NAMALWA (cell line): ENCODE measurements at regions not wholly inside any gene's neighbourhood (a gene's known extent, or its start where the extent isn't known, plus 50 kb on each side); places are given as distances from the start of the nearest gene placed in this dataset.

Experiments
- DNase-seq: peaks from one replicate; pipeline ENCODE4 v3.0.0-alpha.2; 2015; ENCODE audit warnings: low spot score

DNA sequence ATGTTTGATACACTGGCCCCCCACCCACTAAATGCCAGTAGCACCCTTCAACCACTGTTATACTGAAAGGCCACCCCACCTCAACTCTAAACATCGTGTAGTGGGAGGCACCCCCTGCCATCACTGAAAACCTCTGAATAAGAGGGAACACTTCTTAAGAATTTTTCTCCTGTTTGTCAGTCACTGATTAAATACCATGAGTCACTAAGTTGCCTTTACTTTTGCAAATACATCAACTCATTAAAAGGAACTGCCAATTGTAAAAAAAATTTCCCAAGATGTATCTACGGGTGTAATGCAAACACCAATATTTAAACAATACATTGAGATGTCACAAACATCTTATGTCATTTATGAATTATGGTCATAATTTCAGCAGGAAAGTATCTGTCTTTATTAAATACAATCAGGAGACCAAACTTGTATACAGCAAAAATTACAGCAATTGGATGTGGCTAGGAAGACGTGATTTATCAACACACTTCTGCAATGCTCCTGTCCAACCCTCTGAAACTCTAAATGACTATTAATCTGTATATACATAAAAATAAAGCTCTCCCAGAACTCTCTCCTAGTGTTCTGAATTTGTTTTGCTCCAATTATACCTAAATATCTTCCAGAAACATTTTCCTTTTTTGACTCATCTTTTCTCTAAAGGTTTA lies 144.1 kb upstream of the STK17B start:
- DNase-seq, result no peak

DNA sequence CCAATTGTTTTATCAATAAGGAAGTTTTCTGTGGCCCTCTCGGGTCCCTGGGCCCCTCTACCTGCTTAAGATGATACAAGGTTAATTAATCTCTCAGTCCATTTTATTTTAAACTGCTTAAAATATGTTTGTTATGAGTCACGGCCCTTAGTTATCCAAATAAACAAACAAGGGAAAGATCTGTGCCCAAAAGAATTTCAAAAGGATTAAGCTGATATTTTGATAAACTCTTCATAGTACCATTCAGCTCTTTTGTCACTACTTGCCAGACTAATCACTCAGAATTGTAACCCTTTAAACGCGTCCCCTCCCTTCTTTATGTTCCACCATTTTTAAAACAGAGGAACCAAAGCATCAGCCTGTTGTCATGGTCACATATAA lies 144.7 kb upstream of the STK17B start:
- no peak for DNase-seq

DNA sequence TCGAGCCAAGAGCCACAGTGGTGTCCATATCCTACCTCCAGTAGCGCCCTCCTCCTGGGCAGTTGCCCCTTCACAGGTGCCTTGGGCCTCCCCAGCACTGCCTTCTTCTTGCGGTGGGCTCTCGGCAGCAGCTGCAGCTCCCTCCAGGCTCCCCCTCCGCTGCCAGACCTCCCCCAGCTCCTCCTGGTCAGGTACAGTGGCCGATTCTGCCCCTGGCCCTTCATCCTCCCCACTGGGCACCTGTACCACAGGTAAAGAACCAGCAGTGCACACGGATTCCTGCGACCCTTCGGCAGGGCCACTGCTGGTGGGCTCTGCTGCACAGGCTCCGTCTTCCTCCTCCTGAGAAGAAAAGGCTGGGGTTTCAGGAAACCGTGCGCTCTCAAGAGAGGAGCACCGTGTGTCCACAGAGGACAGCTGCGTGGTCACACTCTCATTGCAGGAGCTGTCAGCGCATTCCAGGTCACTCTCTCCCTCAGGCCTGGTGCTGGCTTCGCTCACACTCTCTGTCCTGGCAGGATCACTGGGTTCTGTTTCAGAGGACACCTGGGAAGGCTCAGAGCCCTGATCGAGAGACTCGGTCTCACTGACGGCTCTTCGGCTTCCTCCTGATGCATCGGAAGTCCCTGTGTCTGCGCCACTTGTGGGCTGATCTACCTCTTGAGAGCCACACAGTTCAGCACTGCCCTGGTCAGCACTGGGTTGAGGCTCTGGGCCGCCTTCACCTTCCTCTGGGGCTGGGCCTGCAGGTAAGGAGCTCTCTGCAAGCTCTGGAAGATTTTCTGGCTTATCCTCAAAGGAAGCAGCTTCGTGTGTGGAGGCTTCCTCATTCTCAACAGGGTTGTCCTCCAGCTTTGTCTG lies 147.4 kb upstream of the STK17B start:
- DNase-seq, result no peak

DNA sequence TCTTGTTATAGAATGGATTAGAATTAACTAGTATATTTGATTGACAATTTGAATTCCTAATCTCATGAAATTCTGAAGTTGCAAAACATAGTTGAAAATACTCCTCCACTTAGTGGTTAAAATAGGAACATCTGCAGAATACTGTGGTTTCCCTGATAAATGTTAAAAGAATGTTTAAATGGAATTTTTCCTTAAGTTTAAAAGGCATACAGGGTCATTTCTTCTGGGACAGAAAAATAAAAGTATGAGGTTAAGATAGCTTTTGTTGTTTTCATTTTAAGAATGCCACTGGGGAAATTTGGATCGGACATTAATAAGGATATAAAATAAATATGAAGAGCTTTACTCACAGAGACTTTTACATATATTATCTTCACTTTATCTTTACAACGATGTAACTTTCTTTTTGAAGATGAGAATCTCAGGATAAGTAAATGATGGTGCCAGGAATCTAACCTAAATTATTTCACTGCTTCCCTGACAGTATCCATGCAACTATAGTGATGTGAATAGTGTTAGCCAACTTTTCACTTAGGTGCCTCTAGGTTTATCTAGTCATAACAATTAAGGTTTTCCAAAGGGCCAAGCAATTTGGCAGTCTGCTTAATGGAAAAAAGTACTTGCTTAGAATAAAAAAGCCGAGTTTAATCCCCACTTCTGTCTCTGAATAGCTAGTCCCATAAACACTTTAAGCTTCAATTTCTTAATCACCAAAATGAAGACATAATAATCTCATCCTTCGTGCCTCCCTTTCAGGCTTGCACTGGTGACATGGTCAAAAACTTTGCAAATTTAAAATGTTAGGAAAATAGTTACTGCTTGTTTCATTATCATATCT lies 151.8 kb upstream of the STK17B start:
- no peak for DNase-seq

DNA sequence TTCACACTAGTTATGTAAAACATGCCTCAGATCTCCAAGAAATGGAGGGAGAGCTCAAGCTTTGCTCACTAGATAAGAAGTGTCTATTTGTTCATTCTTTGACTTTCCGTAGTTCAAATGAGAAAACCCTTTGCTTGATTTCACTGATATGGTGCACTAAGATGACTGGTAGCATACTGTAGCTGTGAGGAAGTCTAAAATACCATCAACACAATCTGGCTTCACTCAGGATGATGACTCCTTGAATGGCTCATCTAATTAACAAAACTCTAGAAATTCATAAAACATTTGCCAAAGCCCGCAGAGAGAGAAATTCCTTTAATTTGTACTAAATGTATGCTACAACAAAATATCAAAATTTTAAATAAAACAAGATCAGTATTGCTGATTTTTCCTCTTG lies 152.8 kb upstream of the STK17B start:
- DNase-seq, result no peak

DNA sequence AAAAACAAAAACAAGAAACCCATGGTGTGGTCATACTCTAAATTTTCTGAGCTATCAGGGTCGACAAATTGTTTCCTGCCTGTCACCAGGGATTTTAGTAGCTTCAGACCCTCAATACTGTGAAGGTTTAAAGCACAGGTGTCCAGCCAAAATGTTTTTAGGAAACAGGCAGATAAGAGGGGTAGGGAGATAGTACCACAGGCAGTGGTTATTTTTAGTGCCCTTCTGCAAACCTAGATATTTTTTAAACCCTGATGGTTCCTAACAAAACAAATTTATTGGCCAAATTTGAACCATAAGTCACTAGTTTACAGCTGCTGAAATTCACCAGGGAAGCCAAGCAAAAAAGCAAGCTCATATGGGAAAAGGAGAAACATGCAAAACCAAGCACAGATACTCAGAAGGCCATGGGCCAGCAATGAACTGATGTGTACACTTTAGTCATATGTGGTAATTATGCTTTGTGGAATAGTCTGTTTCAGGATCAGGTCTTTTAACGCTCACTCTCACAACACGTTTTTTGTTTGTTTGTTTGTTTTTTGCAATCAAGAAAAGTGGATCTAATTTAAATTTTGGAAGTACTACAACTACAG lies 156.8 kb upstream of the STK17B start:
- DNase-seq, result no peak

DNA sequence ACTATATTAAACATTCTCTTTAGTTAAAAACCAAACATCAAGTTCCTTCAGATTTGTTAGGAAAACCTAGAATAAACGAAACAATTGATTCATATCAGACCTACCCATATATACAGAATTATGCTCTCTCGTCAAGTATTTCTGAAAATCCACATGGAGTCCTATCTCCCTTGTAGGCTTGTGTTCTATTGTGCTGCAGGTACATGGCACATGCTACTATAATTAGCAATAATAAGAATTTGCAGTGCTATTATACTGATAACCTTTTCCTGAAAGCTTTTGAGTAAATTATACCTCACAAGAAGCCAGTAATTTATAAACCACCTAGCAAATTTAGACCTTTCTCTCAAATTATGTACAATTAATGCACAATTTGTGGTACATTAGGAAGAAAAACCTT lies 158.6 kb upstream of the STK17B start:
- no peak for DNase-seq

DNA sequence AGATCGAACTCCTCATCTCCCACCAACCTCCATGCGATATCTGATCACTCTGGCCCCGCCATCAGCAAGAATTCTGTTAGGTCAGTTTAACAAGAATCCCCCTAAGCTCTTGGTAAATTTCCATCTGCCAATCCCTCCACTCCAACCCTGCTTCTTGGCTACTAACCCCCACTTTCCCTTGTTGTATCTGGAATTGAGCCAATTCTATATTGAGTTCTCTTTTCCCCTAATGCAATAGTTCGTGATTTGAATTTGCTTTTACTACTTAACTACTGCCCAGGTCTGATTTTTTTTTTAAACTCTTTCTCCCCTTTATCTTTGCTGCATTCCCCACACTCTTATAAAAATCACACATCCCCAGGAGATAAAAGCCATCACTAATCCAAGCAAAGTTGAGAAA lies 159.3 kb upstream of the STK17B start:
- no peak for DNase-seq

DNA sequence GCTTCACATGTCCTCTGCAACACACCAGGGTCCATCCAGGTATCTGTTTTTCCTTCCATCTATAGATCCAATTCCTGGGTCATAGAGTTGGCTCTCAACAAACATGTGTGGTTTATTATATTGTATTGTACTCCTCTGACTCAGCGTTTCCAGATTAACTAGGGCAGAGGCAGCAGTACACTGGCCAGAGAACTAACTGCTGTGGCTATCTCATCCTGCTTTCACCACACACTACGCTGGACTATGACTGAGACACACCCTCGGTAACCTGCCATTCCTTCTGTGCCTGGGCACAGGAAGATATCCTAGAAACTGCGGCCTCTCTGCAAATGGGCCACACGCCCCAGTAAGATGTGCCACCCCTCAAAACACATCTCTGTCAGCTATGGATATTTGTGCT lies 159.8 kb upstream of the STK17B start:
- no peak for DNase-seq

DNA sequence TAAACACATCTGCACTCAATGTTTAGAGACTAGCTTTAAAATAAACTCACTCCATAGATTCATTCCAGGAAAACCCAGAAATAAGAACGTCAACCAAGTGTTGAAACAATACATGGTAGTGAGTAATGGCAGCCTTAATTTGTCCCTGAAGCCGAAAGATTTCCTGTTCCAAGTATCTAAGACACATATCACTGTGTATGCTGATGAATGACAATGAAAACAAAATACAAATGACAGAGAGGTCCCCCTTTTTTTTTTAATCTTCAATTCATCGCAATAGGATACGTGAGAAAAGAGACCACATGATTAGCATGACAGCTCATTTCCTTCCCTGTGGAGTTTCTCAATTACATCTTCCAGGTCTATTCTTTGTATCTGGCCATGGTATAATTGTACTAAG lies 160.5 kb upstream of the STK17B start:
- DNase-seq, result no peak

DNA sequence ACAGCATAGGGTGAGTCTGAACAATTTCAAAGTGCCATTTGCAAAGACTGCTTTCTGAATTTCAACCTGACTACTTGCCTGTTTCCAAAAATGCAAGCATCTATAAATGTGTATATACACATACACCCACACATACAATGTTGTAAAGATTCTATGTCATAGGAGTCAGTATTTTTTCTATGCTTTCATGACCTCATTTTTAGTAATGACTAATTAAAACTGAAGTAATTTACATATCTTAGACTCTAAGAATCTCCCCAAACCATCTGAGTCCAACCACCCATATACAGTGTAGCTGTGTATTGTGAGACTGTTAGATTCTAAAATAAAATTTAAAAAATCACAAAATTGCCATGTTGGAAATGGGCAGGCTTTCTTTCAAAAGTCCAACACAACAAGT lies 162.0 kb upstream of the STK17B start:
- DNase-seq, result no peak

DNA sequence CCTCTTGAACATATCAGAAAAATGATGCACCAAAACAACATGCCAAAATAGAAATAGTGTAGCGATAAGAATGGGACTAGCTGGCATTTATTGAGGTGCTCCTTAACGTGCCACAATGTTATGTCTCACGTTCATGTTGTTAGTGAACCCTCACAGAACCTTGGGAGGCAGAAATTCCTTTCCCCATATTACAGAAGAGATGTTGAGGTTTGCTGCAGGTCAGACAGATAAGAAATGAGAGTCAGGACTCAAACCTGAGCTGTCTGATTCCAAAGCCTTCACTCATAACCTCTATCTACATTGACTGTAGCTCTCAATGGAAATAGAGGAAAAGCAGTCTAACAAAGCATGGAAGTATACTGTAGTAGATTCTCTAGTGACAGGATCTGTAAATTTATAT lies 163.3 kb upstream of the STK17B start:
- DNase-seq, result no peak

DNA sequence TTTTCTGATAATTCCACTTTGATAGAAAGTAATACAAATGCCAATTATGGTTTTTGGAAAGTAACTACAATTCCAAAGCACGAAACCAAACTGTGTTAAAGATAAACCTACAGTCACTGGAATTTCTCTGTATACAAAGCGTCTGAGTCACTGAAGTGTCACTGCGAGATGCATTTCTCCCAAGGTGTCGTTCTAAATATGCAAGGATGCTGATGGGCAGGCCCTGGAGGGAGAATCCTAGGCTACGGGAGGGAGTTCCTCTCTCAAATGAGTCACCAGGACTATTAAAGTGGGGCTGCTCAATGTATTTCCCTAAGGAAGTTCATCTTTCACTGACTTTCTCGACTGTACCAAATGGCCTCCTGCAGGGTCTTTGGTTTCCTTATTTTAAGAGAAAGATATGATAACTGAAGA lies 163.8 kb upstream of the STK17B start:
- DNase-seq, result no peak

DNA sequence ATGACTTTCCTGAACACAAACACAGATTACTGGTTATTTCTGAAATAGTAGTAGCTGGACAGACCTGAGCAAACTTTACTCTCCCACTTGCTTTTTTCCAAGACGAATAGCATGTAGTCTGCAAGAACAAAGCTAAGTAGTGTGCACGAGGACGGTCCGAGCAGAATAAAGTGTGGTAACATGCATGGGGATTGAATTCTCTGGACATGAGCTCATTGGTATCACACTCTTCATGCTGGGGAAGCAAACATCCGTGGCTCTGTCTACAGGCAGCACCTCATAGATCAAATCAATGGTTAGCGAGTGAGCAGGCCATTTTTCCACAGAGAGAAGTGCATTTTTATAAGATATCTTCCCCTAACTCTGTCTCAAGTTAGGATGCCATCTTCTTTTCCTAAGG lies 164.8 kb upstream of the STK17B start:
- DNase-seq, result no peak

DNA sequence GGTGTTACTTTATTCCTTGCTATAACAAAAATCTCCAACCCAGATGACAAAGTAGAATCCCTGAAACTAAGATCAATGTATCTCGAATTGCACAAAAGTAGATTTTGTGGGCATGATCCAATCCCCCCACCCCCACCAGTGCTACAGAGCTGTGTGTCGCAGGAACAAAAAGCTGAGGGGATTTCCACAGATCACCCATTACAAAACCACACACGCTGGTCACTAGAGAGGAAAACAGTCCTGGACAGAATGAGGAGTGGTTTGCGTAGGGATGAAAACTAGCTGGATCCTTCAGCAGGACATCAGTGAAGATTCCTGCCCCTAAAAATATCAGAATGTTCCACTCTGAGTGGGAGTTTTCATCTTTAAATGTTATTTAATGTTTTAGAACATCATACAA lies 165.3 kb upstream of the STK17B start:
- DNase-seq, result no peak

DNA sequence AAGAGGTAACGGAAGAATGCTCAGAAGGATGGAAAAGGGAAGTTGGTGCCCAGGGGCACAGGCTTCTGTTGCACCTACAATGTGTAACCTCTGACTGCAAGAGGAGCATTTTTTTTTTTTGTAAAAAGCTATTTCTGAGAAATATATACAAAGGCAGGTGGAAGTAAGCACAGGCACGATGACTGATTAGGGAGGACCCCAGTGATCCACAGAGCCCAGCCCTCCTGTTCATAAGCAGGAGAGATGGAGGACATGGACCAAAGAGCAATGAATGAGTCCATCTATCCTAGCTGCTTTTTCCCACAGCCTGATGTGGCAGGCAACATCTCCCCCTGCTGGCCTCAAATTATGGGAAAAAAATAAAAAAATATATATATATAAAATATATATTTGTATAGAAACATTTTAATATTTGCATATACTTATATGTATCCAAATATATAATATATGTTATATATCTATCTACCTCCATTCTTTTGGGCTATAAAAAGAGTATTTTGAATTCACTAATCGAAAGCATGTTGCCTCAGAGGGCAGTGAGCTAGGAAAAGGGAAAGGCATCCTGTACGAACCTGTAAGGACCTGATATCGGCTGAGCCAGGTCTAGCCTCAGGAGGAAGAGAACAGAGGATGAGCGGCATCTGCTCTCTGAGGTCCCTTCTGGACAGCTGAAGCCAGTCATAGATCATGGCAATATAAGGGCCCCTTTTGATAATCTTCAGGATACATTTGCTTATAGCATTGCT lies 166.0 kb upstream of the STK17B start:
- peak; percentile 43 for DNase-seq

DNA sequence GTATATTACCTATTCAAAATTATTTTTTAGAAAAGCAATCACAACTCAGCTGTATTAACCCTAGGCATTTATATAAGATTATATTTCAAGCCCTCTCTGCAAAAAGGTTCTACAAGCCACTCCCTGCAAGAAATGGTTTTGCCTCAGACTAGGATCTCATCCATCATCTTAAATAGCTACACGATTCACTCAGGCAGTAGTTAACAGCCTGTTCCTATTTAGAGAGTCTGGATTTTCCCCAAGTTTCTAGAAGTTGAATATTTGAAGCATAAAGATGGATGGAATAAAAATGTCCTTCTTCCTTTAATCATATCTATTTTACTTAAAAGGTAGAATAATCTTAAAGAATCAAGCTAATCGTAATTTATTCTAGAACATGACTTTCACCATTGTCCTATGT lies 167.1 kb upstream of the STK17B start:
- DNase-seq, result no peak

DNA sequence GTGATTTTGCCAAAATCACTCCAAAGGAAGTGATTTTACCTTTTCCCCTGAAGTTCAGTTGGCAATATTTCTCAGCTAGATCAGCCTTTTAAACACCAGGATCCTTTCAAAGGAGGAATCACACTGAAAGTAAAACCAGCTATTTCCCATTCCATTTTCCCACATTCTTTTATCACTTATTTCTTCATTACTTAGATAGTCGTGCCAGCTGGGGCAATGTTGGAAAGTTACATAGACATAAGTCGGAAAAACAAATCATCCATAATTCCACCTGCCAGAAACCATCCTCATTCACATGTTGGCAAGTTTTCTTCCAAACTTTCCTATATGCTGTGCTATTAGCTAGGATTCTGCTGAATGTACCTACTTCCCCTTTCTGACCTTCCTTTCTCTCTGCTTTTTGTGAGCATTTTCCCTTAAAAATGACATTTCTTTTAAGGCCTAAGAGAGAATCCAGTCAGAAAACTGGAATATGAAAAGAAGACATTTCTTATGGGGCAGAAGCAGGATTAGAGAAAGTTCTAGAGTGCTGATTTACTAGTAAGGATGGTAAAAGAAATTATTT lies 170.0 kb upstream of the STK17B start:
- no peak for DNase-seq

DNA sequence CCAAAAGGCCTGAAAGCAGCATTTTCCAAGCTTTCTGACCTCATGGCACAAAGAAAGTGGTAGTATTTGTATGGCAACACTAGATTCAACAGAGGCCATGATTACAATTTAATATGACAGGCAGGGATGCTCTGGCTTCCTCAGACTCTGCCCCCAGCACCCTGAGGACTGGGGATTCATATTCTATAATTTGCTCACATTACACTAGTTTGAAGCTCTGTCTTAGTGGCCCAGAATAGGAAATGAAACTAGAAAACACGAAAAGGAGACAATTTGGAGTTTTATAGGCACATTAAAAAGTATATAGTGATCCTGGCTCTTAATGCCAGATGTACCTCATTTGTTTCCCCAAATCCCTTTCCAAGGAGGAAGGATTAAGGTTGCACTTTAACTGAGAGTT lies 173.0 kb upstream of the STK17B start:
- no peak for DNase-seq

DNA sequence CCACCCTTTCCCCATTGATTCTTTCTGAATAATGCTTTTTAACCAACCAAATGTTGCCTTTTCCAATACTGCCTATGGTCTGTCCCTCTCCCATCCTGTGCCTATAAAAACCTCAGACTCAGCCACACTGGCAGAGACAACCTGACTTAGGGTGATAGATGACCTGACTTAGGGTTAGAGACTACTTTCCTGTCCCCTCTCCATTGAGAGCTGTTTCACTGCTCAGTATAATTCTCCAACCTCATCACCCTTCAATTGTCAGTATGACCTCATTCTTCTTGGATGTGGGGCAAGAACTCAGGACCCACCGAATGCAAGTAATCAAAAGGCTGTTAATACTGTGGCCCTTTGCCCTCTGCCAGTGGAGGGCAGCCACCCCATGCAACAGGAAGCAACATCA lies 182.3 kb upstream of the STK17B start:
- DNase-seq, result no peak

DNA sequence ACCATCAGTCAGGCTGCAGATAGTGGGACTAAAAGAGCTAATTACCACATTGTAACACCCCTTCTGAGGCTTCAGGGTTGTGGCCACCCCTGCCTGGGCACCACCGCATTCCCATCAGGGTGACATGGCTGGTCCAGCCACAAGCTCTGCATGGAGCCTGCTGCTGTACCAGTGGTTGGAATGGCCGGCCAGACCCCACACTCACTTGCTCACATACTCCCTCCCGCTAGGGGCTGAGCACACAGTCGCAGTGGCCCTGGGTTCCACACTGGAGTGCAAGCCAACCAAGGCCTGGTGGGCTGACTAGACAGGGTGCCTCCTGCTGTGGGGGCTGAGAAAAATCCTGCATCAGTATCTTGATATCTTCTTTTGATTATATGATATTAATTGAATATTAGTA lies 182.8 kb upstream of the STK17B start:
- no peak for DNase-seq

DNA sequence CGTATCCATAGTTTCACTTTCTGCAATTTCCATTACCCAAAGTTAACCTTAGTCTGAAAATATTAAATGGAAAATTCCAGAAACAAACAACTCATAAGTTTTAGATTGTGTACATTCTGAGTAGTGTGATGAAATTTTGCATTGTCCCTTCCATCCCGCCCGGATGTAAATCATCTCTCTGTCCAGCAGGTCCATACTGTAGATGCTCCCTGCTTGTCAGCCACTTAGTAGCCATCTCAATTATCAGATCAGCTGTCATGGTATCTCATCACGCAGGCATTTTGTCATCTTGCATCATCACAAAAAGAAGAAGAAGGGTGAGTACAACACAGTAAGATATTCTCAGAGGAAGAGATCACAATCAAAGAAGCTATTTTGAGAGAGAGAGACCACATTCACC lies 185.0 kb upstream of the STK17B start:
- DNase-seq, result no peak
